ENCODE measurements at regions not wholly inside any gene's neighbourhood (a gene's known extent, or its start where the extent isn't known, plus 50 kb on each side); places are given as distances from the start of the nearest gene placed in this dataset.

DNA sequence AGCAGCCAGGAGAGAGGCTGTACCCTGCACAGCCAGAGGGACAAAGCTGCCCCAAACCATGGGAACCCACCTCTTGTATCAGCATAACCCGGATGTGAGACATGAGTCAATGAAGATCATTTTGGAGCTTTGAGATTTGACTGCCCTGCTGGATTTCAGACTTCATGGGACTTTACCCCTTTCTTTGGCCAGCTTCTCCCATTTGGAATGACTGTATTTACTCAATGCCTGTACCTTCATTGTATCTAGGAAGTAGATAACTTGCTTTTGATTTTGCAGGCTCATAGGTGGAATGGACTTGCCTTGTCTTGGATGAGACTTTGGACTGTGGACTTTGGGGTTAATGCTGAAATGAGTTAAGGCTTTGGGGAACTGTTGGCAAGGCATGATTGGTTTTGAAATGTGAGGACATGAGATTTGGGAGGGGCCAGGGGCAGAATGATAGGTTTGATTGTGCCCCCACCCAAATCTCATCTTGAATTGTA is 616.2 kb downstream of the RWDD3 start:
- Histone ChIP-seq H2AFZ (ENCODE audit: low read depth, low read length, severe bottlenecking) (no peak overlapping the region), H4K20me1 (ENCODE audit: low read depth, low read length) (no peaks in the 10 kb centered on the region), H3K9ac (ENCODE audit: low read length) (no peak overlapping the region), H3K27me3 (ENCODE audit: low read length) (no peaks in the 10 kb centered on the region), H3K27ac (ENCODE audit: low read depth, low read length) (no peak overlapping the region), H3K9me2 (replicated peaks; ENCODE audit: insufficient read depth, low read length) (no peaks in the 10 kb centered on the region), H3K36me3 (ENCODE audit: low read length) (no peaks in the 10 kb centered on the region), H3K4me2 (ENCODE audit: low read depth, low read length, poor library complexity, severe bottlenecking) (no peak overlapping the region), H3K79me2 (ENCODE audit: insufficient read depth, low read length) (no peaks in the 10 kb centered on the region), H3K9me3 (ENCODE audit: insufficient read depth, low read length) (no peaks in the 10 kb centered on the region), H3K4me3 (ENCODE audit: insufficient read depth, low read length, poor library complexity, severe bottlenecking) (no peak overlapping the region), H3F3A (ENCODE audit: insufficient read depth) (no peaks in the 10 kb centered on the region)
- no peak for TF ChIP-seq EZH2phosphoT487 (conservative IDR thresholded peaks at IDR 0.05; ENCODE audit: low read length)
- TF ChIP-seq, protein P1, sequence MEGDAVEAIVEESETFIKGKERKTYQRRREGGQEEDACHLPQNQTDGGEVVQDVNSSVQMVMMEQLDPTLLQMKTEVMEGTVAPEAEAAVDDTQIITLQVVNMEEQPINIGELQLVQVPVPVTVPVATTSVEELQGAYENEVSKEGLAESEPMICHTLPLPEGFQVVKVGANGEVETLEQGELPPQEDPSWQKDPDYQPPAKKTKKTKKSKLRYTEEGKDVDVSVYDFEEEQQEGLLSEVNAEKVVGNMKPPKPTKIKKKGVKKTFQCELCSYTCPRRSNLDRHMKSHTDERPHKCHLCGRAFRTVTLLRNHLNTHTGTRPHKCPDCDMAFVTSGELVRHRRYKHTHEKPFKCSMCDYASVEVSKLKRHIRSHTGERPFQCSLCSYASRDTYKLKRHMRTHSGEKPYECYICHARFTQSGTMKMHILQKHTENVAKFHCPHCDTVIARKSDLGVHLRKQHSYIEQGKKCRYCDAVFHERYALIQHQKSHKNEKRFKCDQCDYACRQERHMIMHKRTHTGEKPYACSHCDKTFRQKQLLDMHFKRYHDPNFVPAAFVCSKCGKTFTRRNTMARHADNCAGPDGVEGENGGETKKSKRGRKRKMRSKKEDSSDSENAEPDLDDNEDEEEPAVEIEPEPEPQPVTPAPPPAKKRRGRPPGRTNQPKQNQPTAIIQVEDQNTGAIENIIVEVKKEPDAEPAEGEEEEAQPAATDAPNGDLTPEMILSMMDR (IDR thresholded peaks at IDR 0.05; ENCODE audit: insufficient read depth, low read length, poor library complexity, severe bottlenecking), result no peak

DNA sequence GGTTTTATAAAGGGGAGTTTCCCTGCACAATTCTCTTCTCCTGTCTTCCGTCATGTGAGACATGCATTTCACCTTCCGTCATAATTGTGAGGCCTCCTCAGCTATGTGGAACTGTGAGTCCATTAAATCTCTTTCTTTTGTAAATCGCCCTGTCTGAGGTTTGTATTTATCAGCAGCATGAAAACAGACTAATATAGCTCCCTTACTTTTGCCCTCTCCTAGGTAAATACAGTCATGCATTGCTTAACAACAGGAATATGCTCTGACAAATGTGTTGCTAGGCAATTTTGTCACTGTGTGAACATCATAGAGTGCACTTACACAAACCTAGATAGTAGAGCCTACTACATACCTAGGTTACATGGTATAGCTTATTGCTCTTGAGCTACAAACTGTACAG is 616.8 kb downstream of the RWDD3 start:
- TF ChIP-seq, protein P1 (IDR thresholded peaks at IDR 0.05; ENCODE audit: insufficient read depth, low read length, poor library complexity, severe bottlenecking), result no peak
- no peak for TF ChIP-seq EZH2phosphoT487 (conservative IDR thresholded peaks at IDR 0.05; ENCODE audit: low read length)
- Histone ChIP-seq H3K9ac (ENCODE audit: low read length) (no peak overlapping the region), H3K27ac (ENCODE audit: low read depth, low read length) (no peak overlapping the region)

DNA sequence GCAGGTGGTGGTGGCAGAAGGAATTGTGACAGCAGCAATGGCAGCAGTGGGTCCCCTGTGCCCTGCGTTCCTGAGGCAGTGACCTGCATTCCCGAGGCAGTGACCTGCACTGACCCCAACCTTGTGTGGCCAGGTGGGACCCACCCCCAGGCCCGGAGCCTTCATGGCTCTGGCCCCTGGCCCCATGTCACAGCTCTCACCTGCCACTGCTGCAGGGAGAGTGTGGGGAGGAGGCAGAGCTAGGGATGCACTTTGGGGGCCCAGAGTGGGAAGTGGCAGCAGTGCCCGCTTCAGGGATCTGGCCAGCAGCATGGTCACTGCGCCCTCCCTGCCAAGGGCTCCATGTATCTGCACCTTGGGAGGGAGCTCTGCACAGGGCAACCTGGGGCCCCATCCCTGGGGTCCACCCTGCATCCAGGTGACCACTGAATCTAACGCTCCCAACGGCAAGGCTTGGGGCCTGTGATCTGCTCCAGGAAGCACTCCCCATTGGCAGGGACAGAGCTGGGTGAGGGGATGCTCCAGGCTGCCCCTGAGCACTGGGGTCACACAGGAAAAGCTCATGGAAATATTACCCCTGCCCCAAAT is 618.6 kb downstream of the RWDD3 start:
- no peak overlapping the region for H3K4me3 ChIP-seq (ENCODE audit: insufficient read depth, low read length, poor library complexity, severe bottlenecking)
- H3F3A ChIP-seq (ENCODE audit: insufficient read depth), result no peaks in the 10 kb centered on the region
- H3K27me3 ChIP-seq (ENCODE audit: low read length), result no peaks in the 10 kb centered on the region

More for the DNA sequence above, 616.8 kb downstream of the RWDD3 start:
- no peaks in the 10 kb centered on the region for H3K9me2 ChIP-seq (replicated peaks; ENCODE audit: insufficient read depth, low read length)
- H2AFZ ChIP-seq (ENCODE audit: low read depth, low read length, severe bottlenecking), result no peak overlapping the region
- no peaks in the 10 kb centered on the region for H3F3A ChIP-seq (ENCODE audit: insufficient read depth)
- H3K79me2 ChIP-seq (ENCODE audit: insufficient read depth, low read length), result no peaks in the 10 kb centered on the region
- H3K36me3 ChIP-seq (ENCODE audit: low read length), result no peaks in the 10 kb centered on the region
- no peak overlapping the region for H3K4me3 ChIP-seq (ENCODE audit: insufficient read depth, low read length, poor library complexity, severe bottlenecking)
- H3K9me3 ChIP-seq (ENCODE audit: insufficient read depth, low read length), result no peaks in the 10 kb centered on the region
- H3K4me2 ChIP-seq (ENCODE audit: low read depth, low read length, poor library complexity, severe bottlenecking), result no peak overlapping the region
- H3K27me3 ChIP-seq (ENCODE audit: low read length), result no peaks in the 10 kb centered on the region
- no peaks in the 10 kb centered on the region for H4K20me1 ChIP-seq (ENCODE audit: low read depth, low read length)

More for the DNA sequence above, 618.6 kb downstream of the RWDD3 start:
- Histone ChIP-seq H3K9me3 (ENCODE audit: insufficient read depth, low read length) (no peaks in the 10 kb centered on the region), H2AFZ (ENCODE audit: low read depth, low read length, severe bottlenecking) (no peak overlapping the region), H3K27ac (ENCODE audit: low read depth, low read length) (no peak overlapping the region), H3K79me2 (ENCODE audit: insufficient read depth, low read length) (no peaks in the 10 kb centered on the region), H3K4me2 (ENCODE audit: low read depth, low read length, poor library complexity, severe bottlenecking) (no peak overlapping the region), H3K9me2 (replicated peaks; ENCODE audit: insufficient read depth, low read length) (no peaks in the 10 kb centered on the region), H4K20me1 (ENCODE audit: low read depth, low read length) (no peaks in the 10 kb centered on the region), H3K9ac (ENCODE audit: low read length) (no peak overlapping the region), H3K36me3 (ENCODE audit: low read length) (no peaks in the 10 kb centered on the region)
- no peak for TF ChIP-seq EZH2phosphoT487 (conservative IDR thresholded peaks at IDR 0.05; ENCODE audit: low read length)
- TF ChIP-seq, protein P1 (IDR thresholded peaks at IDR 0.05; ENCODE audit: insufficient read depth, low read length, poor library complexity, severe bottlenecking), result no peak
